Stimulated activated CD4-positive, alpha-beta T cell treated with anti-CD3 and anti-CD28 coated beads, Interleukin-12 subunit alpha, Interleukin-12 subunit beta, amount 100 ng/mL, for 48 hours (primary cell): ENCODE measurements at regions not wholly inside any gene's neighbourhood (a gene's known extent, or its start where the extent isn't known, plus 50 kb on each side); places are given as distances from the start of the nearest gene placed in this dataset.

ENCODE experiments used
- DNase-seq, 3 donors: peaks; one replicate each; pipeline ENCODE4 v3.0.0-alpha.2; 2020; ENCODE audit warnings: low read depth in 2 of 3, low spot score in 1 of 3

- DNase-seq, result no peak
Observed at GRCh38 chr1:110816945-110817344, 56.0 kb upstream of the CD53 start.

GRCh38 chr1:110811529-110811928 is 61.4 kb upstream of the CD53 start:
- DNase-seq, result no peak

GRCh38 chr1:110800079-110800478 is 72.9 kb upstream of the CD53 start:
- no peak for DNase-seq

- DNase-seq, result no peak
Observed at GRCh38 chr1:110798691-110799256, 74.2 kb upstream of the CD53 start.

GRCh38 chr1:110788673-110789072 is 84.3 kb upstream of the CD53 start:
- no peak for DNase-seq

GRCh38 chr1:110787328-110788071 is 85.4 kb upstream of the CD53 start:
- no peak for DNase-seq

- no peak for DNase-seq
Observed at GRCh38 chr1:110786802-110787327, 86.1 kb upstream of the CD53 start.

- DNase-seq, result no peak
Observed at GRCh38 chr1:110785612-110786011, 87.3 kb upstream of the CD53 start.

GRCh38 chr1:110785055-110785454 is 87.9 kb upstream of the CD53 start:
- no peak for DNase-seq

- peak; percentile 13 to 62 (median 31) for DNase-seq
Observed at GRCh38 chr1:110783292-110783918, 89.5 kb upstream of the CD53 start.

- DNase-seq, result no peak
Observed at GRCh38 chr1:110781525-110781924, 91.4 kb upstream of the CD53 start.

GRCh38 chr1:110780600-110781484 is 92.1 kb upstream of the CD53 start:
- peak; percentile 47 to 88 (median 66) for DNase-seq

GRCh38 chr1:110779636-110780035 is 93.3 kb upstream of the CD53 start:
- DNase-seq, result no peak

GRCh38 chr1:110778821-110779220 is 94.1 kb upstream of the CD53 start:
- DNase-seq, result no peak

- no peak for DNase-seq
Observed at GRCh38 chr1:110777228-110777627, 95.7 kb upstream of the CD53 start.

GRCh38 chr1:110774398-110774797 is 98.5 kb upstream of the CD53 start:
- DNase-seq, result no peak

- DNase-seq, result no peak
Observed at GRCh38 chr1:110773813-110774212, 99.1 kb upstream of the KCNA3 start.

- DNase-seq, result no peak
Observed at GRCh38 chr1:110771245-110772022, 96.7 kb upstream of the KCNA3 start.

GRCh38 chr1:110770832-110771231 is 96.1 kb upstream of the KCNA3 start:
- no peak for DNase-seq

GRCh38 chr1:110768605-110769004 is 93.9 kb upstream of the KCNA3 start:
- DNase-seq, result no peak

- no peak for DNase-seq
Observed at GRCh38 chr1:110766336-110766647, 91.6 kb upstream of the KCNA3 start.
